Upper lobe of right lung (tissue), 1 donor: ENCODE measurements at regions not wholly inside any gene's neighbourhood (a gene's known extent, or its start where the extent isn't known, plus 50 kb on each side); places are given as distances from the start of the nearest gene placed in this dataset.

Experiments used
- ATAC-seq: fragments of 200-7000 bp; cut with Tn5 transposase; one replicate; pipeline ENCODE4 v1.9.1; 2020; ENCODE audit warnings: mild to moderate bottlenecking, moderate library complexity
- DNase-seq: peaks from one replicate; pipeline ENCODE4 v3.0.0-alpha.2; 2020
- H3K27ac ChIP-seq: fragments of 200-600 bp; one replicate; pipeline ENCODE4 v1.8.0; 2022
- H3K27me3 ChIP-seq: fragments of 200-600 bp; one replicate; pipeline ENCODE4 v1.8.0; 2022; ENCODE audit warnings: mild to moderate bottlenecking
- H3K36me3 ChIP-seq: fragments of 200-600 bp; one replicate; pipeline ENCODE4 v1.8.0; 2022
- H3K4me1 ChIP-seq: fragments of 200-600 bp; one replicate; pipeline ENCODE4 v1.8.0; 2022
- H3K4me3 ChIP-seq: fragments of 200-600 bp; one replicate; pipeline ENCODE4 v1.8.0; 2022; ENCODE audit warnings: mild to moderate bottlenecking
- H3K9me3 ChIP-seq: fragments of 200-600 bp; one replicate; pipeline ENCODE4 v1.8.0; 2022
- intact Hi-C: fragments of 100-400 bp; cut with DNase I; formaldehyde crosslinking; loops from one replicate; pipeline ENCODE4 v1.11.0; 2022
- TF ChIP-seq, protein P1 (sequence below): fragments of 200-600 bp; IDR thresholded peaks from one replicate; pipeline ENCODE4 v1.8.0; 2022; ENCODE audit warnings: antibody characterized with exemption
- donor health status: DM: no; HTN: yes; CAD: no; lungs with severe emphysema.

DNA sequence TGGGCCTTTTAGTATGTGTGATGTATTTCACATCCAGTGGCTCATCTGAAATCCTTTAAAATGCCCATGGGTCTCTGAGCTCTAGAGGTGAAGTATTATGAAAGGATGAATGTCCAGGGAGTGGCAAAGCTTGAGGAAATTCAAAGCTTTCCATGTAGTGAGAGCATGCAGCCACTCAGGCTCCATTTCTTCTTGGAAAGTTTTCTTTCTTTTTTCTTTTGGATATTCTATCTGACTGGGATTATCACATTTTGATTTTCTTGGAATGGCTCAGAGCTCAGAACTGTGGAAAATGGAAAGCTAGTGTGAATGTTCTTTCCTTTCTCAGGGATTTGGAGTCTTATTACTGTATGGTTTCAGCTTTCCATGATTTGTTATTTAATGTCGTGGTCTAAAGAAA, 397.4 kb downstream of the CD109 start:
- no peaks in the 10 kb centered on the region for H3K4me1 ChIP-seq
- H3K4me3 ChIP-seq = no peak overlapping the region
- TF ChIP-seq, protein P1, sequence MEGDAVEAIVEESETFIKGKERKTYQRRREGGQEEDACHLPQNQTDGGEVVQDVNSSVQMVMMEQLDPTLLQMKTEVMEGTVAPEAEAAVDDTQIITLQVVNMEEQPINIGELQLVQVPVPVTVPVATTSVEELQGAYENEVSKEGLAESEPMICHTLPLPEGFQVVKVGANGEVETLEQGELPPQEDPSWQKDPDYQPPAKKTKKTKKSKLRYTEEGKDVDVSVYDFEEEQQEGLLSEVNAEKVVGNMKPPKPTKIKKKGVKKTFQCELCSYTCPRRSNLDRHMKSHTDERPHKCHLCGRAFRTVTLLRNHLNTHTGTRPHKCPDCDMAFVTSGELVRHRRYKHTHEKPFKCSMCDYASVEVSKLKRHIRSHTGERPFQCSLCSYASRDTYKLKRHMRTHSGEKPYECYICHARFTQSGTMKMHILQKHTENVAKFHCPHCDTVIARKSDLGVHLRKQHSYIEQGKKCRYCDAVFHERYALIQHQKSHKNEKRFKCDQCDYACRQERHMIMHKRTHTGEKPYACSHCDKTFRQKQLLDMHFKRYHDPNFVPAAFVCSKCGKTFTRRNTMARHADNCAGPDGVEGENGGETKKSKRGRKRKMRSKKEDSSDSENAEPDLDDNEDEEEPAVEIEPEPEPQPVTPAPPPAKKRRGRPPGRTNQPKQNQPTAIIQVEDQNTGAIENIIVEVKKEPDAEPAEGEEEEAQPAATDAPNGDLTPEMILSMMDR = no peak
- DNase-seq (no peak), ATAC-seq (no peak)
- no peaks in the 10 kb centered on the region for H3K27me3 ChIP-seq
- H3K27ac ChIP-seq = no peak overlapping the region
- intact Hi-C loops = no loop called here
- H3K36me3 ChIP-seq = no peaks in the 10 kb centered on the region
- H3K9me3 ChIP-seq = no peaks in the 10 kb centered on the region

DNA sequence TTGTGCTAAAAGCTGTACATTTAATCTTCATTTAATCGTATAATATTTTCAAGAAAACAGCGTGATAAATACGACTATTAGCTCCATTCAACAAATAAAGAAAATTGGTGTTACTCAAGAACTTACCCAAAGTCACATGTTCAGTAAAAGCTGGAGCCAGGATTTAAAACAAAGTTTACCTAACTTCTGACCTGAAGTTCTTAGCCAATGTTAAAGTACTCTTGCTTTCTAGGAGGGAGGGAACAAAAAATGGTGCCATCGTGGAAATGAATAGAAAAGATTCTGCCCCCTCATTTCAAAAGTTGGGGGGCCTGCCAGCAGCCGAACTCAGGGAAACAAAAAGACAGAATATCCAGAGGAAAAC, 395.8 kb downstream of the CD109 start:
- Histone ChIP-seq H3K27ac (no peak overlapping the region), H3K4me1 (no peaks in the 10 kb centered on the region), H3K9me3 (no peaks in the 10 kb centered on the region), H3K4me3 (no peak overlapping the region), H3K36me3 (no peaks in the 10 kb centered on the region), H3K27me3 (no peaks in the 10 kb centered on the region)
- no peak for ATAC-seq
- DNase-seq = no peak
- TF ChIP-seq, protein P1 = no peak
- intact Hi-C loops = no loop called here

DNA sequence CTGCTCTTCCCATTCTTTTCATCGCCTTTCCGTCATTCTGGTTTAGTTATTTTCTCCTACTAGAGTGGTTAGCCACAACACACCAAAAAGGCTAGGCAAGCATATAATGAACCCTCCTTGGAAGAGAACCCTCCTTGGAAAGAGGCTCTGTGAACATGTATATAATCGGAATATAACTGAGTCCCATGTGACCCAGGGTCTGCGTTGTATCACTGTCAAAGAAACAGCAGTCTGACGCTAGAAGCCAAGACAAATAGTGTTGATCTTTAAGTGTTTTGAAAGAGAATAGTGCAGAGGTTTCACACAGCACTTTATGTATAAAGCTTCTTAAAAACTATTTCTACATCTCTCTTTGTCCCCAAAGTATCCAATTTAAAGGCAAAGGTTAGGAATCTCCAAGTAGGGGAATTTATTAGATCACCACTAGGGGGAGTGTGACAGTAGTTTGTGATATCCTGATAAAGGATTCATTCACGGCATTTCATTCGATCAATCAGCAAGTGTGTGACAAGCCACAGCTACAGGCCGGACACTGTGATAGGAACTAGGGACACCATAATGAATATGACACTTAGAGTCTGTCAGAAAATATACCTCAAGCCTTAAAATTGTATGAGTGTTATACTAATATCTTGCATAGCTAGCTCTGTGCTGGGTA, 395.3 kb downstream of the CD109 start:
- no peak for DNase-seq
- peak; percentile 72 for ATAC-seq
- Histone ChIP-seq H3K27ac (no peak overlapping the region), H3K4me1 (no peaks in the 10 kb centered on the region), H3K27me3 (no peaks in the 10 kb centered on the region), H3K9me3 (no peaks in the 10 kb centered on the region), H3K4me3 (no peak overlapping the region), H3K36me3 (no peaks in the 10 kb centered on the region)
- intact Hi-C loops = no loop called here
- TF ChIP-seq, protein P1 = peak; percentile 80

DNA sequence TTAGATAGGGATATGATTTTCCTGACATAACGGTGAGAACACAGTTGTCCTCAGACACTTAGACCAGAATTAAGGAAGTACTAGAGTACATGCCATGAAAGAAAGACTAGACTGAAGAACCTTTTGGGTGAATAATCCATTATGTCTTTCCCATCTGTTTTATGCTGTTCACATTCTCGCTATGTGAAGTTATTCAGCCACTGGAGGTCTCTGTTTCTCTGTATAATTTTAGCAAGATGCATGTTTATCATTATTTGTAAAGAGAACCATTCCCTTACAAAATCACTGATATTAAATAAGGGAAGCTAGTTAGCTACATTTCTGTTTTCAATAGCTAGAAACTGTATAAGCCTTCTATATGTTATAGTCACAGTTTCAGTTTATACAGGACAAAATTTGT, 391.9 kb downstream of the CD109 start:
- ATAC-seq (no peak), DNase-seq (no peak)
- intact Hi-C loops = loop anchor here (10.0 kb wide), 1 partner anchor 1127 kb away; no protein-coding TSS in a partner anchor

DNA sequence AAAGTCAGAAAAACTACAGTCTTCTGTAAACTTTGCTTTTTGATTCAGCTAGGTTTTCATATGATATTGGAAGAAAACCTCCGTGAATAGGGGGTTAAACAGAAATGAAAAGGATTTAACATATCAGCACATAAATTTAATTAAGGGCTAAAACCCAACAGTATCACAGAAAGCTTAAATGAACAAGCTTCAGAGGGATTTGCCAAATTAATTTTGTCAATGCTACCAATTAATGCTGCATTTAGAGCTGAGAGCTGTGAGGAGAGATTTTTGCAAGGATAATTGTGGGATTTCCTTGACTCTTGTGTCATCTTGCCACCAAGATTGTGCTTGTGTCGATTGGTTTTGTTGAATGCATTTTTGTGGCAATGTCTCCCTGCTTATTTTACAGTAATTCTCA, 379.9 kb downstream of the CD109 start:
- Histone ChIP-seq H3K36me3 (no peaks in the 10 kb centered on the region), H3K4me3 (no peak overlapping the region), H3K9me3 (no peaks in the 10 kb centered on the region), H3K27ac (no peak overlapping the region), H3K4me1 (no peaks in the 10 kb centered on the region), H3K27me3 (no peaks in the 10 kb centered on the region)
- TF ChIP-seq, protein P1 = no peak
- intact Hi-C loops = no loop called here
- ATAC-seq (no peak), DNase-seq (no peak)

More for the DNA sequence above, 391.9 kb downstream of the CD109 start:
- H3K4me1 ChIP-seq = no peaks in the 10 kb centered on the region
- no peak overlapping the region for H3K27ac ChIP-seq
- H3K36me3 ChIP-seq = no peaks in the 10 kb centered on the region
- H3K9me3 ChIP-seq = no peaks in the 10 kb centered on the region
- peaks cover 9% of the 10 kb centered on the region for H3K27me3 ChIP-seq
- TF ChIP-seq, protein P1 = no peak
- no peak overlapping the region for H3K4me3 ChIP-seq

DNA sequence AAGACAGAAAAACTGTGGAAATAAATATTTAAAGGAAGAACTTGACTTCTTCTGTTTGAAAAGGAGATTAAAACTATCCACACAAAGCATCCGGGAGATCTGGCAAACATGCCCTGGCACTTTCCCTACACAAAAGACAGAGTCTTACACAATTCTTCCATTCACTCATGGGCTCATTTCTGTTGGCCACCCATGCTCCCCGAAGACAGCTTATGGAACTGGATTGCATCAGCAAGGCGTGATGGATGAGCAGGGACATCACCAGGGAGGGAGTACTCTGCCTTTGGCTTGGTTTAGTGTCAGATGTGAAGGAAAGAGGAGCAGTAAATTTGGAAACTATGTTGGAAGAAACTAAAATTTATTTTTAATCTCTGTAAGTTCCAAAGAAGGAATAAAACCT, 379.3 kb downstream of the CD109 start:
- H3K4me3 ChIP-seq = no peak overlapping the region
- H3K9me3 ChIP-seq = no peaks in the 10 kb centered on the region
- ATAC-seq = no peak
- no peaks in the 10 kb centered on the region for H3K27me3 ChIP-seq
- no peak overlapping the region for H3K27ac ChIP-seq
- TF ChIP-seq, protein P1 = no peak
- intact Hi-C loops = no loop called here
- DNase-seq = no peak
- H3K4me1 ChIP-seq = no peaks in the 10 kb centered on the region
- no peaks in the 10 kb centered on the region for H3K36me3 ChIP-seq
